Activated gamma-delta T cell treated with Interleukin-2 at 50 U/mL for 16 hours (primary cell): ENCODE measurements at regions not wholly inside any gene's neighbourhood (a gene's known extent, or its start where the extent isn't known, plus 50 kb on each side); places are given as distances from the start of the nearest gene placed in this dataset.

Source experiments
- DNase-seq: peaks from one replicate; pipeline ENCODE4 v3.0.0-alpha.2; 2020

DNA sequence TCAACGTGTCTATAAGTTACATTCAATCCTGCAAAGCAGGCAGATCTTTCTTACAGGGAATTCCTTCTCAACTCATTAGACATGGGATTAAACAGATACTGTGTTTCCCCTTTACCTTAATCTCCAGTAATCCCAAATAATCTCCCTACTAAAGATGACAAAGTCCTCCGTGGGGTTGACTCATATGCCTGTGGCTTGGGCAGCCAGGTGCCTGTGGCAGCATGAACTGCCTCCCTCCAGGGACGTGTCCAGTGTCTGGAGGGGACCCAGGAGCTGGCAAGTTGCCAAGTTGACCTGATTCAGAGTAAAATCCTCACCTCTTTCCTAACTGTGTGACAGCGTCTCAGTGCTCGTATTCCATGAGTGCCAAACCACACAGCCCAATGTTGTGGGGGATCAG is 94.6 kb upstream of the PTCH1 start:
- no peak for DNase-seq

- no peak for DNase-seq
Measured at GRCh38 chr9:95610006-95610785, 93.4 kb upstream of the PTCH1 start.

- no peak for DNase-seq
Measured at GRCh38 chr9:95609426-95609825, 92.7 kb upstream of the PTCH1 start.

GRCh38 chr9:95608341-95608740 is 91.6 kb upstream of the PTCH1 start:
- no peak for DNase-seq

- DNase-seq: no peak
Measured at GRCh38 chr9:95607507-95607906, 90.7 kb upstream of the PTCH1 start.

DNA sequence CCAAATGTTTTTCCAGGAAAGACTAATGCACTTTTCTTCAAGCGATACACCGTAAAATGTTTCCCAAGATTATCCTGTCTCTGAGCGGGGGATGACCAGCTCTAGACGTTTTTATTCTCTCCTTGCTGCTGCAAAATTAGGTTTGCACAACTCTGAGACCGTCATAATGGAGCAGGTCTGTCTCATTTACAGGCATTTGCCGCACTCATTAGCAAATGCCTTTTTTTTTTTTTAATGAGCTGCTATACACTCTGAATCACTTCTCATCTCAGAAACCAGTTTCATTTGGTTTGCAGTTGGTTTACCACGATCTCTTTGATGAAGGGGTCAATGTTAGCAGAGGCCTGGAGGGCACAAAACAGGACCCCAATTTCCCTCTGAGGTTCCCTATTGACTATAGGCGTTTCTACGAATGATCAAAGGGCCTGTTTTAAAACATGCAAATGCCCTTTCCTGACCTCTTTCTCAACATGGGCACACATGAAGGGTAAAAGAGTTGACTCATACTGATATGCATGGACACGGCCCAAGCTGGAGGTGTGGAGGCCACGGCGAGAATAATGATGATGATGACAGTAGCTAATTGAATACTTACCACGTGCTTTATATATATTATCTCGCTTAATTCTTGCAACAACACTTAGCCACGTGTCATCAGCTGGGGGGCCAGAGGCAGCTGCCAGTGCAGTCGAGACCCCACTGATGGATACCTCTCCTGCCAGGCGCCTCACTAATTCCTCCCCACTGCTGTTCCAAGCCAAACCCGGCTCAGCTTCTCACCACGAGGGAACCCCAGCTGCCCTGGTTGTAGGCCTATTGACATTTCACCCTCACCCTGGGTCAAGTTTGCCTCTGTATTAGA is 89.9 kb upstream of the PTCH1 start:
- no peak for DNase-seq

DNA sequence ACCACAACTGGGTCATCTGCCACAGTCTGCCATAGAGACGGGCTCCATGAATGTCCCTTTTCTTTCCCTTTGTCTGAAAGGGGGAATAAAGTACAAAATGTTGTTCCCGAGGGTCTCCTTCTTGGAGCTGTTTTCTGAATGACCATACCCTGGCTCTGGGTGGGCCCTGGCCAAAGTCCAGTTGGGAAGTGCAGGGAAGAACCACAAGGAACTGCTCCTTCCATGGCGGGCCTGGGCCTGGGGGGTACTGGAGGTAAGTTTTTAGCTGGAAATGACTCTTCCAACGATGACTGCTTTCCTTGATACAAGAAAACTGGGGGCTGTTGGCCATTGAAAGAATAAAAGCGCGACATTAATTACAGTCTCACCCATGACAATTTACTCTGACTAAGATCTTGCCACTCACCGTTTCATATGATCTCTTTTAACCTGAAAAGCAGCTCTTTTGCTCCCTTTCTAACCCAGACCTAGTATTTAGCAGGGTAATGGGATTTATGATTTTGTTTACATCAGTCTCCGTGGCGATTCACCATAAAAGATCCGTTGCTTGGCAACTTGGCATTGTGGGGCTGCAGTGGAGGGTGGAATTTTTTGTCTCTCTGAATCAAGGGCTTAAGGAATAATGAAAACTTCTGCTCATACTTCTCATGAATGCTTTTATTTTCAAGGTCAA is 89.2 kb upstream of the PTCH1 start:
- no peak for DNase-seq

- DNase-seq: no peak
Measured at GRCh38 chr9:95605101-95605500, 88.3 kb upstream of the PTCH1 start.

- no peak for DNase-seq
Measured at GRCh38 chr9:95598236-95598635, 81.5 kb upstream of the PTCH1 start.

GRCh38 chr9:95595721-95596295 is 79.0 kb upstream of the PTCH1 start:
- DNase-seq: no peak

DNA sequence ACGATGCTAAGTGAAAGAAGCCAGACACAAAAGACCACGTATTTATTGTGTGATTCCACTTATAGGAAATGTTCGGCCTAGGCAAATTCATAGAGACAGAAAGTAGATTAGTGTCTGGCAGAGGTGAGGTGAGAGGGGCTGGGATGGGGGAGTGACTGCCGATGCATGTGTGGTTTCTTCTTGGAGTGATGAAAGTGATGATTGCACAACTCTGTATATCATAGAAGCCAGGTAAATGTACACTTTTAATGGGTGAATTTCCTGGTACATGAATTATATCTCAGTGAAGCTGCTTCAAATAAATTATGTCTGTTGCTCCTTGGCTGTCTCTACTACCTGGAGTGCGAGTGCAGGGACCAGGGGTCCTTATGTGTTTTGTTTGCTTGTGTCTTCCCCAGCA is 76.2 kb upstream of the PTCH1 start:
- no peak for DNase-seq

- no peak for DNase-seq
Measured at GRCh38 chr9:95588724-95589588, 72.2 kb upstream of the PTCH1 start.

DNA sequence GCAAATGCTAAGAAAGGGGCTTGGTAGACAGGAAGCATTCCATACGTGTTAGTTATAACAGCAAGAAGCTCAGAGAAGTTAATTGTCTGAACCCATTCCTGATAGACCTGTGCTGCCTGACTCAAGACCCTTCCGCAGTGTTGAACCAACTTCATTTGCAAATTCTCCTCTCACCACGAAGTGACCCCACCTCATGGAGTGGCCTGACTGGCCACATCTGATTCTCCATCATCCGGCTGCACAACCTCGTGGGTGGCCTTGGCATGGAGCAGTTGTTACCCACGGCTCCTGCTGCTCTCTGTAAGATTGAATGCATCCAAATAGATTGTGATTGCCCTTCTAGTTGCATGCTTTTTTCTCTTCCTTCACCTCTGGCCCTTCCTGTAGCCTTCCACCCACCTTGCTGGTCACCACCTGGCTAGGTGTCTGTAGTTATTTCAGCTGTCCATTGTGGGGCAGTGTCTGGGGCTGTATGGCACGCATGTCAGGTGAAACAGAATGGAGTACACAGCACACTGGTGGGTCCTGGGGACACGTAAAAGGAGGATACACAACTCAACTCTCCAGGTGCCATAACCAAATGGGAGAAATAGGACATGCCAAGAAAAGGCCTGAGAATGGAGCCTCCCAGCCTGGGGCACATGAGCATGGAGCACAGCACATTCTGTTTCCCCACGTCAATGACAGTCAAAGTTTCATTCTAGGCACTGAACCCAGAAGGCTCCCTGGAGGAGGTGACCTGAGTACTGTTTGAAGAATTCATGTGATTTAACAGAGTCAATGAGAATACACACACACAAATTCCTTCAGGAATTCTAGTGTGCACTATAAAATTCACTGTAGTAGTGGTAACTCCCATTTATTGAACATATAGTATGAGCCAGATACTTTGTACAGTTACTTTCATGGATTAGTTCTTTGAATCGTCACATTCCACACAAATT is 70.5 kb upstream of the PTCH1 start:
- no peak for DNase-seq

- no peak for DNase-seq
Measured at GRCh38 chr9:95586326-95586725, 69.6 kb upstream of the PTCH1 start.

DNA sequence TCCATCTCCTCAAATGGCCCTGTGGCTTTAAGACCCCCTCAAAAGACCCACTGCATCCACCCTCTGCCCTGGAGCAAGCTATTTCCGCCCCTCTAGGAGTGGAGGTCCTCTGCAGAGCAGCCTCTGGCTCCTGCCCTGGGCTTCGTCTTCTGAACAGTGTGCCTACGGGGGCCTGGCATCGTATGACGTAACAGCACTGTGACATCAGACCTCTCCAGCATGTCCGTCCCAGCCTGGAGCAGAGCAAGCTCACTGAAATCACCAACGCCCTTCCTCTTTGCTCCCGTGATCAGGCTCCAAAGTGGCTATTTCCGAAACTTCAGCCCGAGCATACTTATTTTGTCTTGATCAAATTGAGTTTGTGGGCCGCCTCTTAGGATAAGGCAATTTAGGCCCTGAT is 69.1 kb upstream of the PTCH1 start:
- no peak for DNase-seq

GRCh38 chr9:95584176-95584575 is 67.4 kb upstream of the PTCH1 start:
- no peak for DNase-seq

GRCh38 chr9:95581900-95582299 is 65.1 kb upstream of the PTCH1 start:
- no peak for DNase-seq

GRCh38 chr9:95580812-95581761 is 64.3 kb upstream of the PTCH1 start:
- DNase-seq: no peak

DNA sequence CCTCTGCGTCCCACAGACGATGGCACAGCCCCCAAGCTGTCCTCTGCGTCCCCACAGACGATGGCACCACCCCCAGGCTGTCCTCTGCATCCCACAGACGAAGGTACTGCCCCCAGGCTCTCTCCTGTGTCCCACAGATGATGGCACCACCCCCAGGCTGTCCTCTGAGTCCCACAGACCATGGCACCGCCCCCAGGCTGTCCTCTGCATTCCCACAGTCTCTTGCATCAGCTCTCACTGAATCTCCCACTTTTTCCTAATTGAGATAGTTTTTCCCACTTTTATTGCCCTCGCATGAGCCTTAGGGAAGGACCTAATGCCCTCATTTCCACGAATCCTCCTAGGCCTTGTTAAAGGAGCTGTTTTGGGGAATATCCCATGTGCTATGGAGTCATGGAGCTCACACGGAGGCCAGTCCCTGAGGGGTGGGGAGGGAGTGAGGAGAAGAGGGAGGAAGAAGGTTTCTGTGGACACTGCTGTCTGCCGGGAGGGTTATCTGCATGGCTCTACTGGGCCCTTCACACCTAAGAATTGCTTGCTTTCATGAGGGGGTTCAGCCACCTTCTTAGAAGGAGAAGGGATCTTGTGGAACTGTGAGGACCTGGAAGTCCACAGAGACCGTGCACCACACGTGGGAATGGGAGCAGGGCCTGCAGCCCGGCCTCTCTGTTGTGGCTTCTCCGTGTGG is 58.2 kb upstream of the PTCH1 start:
- DNase-seq: no peak
